ENCODE measurements at regions not wholly inside any gene's neighbourhood (a gene's known extent, or its start where the extent isn't known, plus 50 kb on each side); places are given as distances from the start of the nearest gene placed in this dataset.

DNA sequence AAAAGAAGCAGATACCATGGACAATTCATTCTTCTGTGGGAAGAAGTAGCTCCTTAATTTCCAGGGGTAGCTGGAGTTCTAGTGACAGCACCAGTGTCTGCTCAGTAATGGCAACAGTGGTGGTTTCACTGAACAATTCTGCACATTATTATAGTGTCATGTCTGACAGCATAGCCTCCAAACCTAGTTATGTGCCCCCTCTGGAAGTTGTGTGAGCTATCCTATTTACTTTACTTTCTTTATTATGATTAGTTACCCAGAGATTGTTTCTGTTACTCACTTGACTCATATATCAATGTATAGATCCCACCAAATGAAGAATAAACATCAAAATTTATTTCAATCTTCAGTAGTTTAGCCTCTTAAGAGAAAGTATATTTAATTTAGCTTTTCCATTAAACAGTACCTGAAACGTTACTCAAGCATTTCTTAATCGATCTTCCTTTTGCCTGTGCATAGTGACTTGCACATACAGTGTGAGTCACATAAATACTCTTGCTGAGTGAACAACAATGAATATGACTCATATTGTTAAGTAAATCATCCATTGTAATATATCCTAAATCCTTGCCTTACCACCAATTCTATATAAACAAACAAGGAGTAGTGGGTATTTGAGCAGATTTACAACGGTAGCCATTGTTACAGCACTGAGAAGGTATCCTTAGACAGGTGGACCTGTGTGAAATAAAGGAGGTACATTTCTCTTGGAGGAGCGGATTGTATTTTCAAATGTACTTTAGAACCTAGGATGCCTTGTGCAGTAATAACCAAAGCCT is 534.7 kb downstream of the ANKRD50 start:
- DNase-seq (ENCODE audit: low read depth), result no peak

DNA sequence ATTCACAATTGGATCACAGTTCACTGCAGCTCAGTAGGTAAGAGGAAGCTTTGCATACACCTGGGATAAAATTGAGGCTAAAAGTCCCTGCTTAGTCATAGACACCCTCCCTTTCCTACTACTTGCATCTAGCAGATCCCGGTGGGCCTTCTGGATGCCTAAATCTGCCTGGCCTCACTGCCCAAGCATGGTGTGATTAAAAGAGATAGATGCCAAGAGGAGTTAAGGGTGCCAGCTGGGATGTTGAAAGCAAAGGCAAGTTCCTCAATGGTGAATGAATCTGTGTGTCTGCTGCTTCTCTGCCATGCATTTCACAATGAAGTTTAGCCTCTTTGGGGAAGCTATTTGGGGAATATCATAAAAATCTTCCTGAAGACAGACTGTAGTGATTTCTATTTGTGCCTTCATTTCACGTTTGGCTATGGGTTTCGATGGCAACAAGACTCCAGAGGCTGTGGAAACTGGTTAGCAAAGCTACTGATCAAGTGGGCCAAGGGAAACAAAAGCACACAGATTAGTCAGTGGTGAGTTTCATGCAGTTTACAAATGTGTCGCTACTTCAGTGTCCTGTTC is 534.0 kb downstream of the ANKRD50 start:
- DNase-seq (ENCODE audit: low read depth), result no peak

DNA sequence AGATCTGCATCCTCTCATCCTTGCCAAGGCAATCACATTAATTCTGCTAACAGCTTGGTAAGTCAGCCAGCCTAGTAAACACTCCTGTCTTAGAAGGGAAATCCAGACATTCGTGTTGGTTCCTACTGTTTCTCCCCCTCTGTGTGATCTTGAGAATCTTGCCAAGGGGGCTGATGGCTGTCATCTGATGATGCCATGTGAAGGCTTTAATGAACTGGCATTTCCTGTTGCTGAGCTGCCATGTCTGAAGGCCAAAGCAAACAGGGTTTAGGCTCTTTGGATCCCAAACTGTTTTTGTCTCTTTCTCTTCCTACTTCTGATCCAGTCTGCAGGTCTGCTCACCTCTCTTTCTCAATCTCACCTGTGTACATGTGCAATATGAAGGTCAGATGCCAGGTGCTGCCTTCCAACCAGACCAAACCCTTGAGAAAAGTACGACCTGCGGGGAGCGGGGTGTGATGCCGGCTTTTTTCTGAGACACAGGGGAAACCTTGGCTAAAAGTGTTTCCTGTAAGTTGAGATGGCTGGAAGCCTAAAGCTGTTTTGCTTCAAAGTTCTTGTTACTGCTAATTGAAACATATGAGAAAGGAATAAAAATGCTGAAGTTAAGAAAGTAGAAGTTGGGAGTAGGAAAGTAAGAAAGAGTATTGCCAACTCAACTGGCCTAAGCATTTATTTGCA is 532.9 kb downstream of the ANKRD50 start:
- DNase-seq (ENCODE audit: low read depth), result no peak

DNA sequence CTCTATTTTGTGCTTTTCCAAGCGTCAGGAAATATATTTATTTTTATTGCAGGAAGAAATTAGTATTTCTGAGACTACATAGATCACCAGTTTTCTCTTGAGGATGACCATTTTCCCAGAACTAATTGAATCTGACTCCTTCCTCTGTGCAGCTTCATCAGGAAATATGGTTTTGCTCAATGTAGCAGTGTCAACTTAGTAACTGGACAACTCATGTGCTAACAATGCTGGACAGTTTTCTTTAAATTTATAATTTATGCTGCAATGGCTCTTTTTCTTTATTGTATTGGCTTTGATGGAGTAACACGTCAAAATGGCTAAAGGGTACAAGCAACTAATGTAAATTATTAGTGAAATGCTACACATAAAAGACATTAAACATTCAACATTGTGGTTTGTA is 531.5 kb downstream of the ANKRD50 start:
- no peak for DNase-seq (ENCODE audit: low read depth)

DNA sequence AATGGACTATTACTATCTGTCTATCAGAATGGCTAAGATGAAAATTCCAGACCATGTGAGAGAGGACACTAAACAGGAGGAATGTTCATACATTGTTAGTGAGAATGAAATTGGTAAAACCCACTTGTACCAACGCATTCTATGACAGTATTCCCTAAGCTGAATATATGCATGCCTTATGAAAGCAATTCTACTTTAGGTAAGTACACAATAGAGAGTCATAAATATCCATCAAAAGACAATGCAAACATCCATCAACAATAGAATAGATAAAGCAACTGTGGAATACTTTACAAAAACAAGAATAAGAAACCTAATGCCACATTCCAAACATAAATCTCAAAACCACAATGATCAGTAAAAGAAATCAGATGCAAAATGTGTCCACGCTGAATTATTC is 529.3 kb downstream of the ANKRD50 start:
- no peak for DNase-seq (ENCODE audit: low read depth)

DNA sequence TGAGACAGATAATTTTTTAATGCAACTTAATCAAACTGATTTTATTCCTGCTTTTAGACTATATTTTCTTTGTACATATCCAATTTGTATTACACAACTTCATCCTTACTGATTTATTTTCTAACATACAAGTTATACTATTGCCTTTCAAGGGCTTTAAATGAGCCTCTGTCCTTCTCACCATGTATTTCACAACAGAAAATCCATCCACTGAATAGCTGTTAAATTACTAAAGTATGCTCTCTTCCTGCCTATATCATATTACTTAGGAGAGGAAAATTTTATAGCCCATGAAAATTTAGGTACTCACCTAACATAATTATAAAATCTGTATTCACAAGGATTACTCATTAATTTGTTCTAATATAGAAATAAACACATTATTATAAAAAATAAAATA is 528.6 kb downstream of the ANKRD50 start:
- no peak for DNase-seq (ENCODE audit: low read depth)

DNA sequence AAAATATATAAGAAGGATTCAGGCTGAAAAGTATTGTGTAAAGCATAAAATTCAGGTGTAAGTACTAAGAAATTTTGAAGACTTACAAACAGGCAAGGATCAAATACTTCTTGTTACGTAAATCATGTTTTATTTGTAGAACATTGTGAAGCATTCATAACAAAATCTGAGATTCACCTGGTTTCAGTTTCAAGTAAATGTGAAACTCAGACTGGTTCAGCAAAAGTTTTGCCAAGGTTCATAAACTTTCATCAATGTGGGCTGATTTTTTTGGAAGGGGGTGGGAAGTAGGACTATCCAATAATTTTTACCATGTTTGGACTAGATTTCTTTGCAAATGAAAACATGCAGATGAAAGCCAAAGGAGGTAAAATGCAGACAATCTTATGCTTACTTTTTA is 527.7 kb downstream of the ANKRD50 start:
- DNase-seq (ENCODE audit: low read depth), result no peak

DNA sequence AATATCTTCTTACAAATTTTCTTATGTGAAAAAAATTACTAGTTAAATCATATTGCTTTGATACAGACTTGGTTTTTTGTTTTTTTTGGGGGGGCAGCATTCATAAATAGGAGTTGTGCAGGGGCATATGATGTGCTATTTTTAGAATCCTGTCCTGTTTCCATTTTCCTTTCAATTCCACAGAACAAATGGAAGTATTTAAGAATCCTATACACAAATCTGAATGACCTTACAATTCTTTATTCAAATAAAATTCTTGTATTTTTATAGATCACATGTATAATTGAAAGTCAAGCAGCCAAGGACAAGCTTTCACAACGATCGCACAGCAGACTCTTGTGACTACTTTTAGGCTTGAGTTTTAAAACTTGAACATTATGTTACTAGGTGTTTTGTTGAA is 523.9 kb downstream of the ANKRD50 start:
- DNase-seq (ENCODE audit: low read depth), result no peak

DNA sequence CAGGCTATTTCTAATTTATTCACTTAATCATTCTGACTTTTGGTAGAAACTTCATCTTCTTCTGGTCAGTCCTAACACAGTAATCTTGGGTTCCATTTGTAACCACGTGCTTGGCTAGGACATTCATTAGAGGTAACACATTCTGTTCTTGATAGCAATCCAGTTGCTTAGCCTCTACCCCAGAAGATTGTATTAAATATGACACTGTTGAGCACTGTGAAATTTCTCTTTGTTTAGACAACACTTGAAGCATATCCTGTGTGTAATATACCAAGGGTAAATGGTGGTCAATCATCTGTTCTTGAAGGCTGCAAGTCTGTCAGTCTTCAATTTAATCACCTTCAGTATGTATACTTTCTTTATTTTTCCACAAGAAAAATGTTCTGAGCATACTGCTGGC is 523.0 kb downstream of the ANKRD50 start:
- DNase-seq (ENCODE audit: low read depth), result no peak

DNA sequence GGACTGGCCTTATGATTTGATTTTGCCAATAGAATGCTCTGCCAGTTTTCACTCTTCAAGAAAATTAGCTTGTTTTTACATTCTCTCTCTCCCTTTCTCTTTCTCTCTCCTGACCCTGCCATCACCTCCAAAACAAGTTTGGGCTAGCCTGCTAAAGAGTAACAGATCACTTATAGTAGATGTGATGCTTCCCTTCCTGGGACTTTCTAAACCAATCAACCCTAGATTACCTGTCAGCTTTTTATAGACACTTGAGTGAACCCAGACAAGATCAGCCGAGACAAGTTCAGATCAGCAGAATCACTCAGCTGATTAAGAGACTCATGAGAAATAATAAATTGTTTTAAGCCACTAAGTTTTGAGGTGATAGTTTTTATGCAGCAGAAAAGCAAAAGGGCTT is 521.2 kb downstream of the ANKRD50 start:
- no peak for DNase-seq (ENCODE audit: low read depth)

DNA sequence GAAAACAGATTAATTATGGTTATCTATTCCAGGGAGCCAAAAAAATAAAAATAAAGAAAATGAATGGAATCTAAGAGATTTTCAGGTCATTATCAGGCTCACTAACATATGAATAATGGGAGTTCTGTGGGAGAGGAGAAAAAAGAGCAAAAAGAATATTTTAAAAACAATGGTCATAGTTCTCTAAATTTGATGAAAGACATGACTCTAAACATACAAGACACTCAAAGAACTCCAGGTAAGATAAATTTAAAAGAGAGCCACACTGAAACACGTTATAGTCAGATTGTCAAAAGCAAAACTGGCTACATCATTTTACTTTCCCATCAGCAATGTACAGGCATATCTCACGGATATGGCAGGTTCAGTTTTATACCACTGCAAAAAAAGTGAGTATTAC is 520.0 kb downstream of the ANKRD50 start:
- no peak for DNase-seq (ENCODE audit: low read depth)

DNA sequence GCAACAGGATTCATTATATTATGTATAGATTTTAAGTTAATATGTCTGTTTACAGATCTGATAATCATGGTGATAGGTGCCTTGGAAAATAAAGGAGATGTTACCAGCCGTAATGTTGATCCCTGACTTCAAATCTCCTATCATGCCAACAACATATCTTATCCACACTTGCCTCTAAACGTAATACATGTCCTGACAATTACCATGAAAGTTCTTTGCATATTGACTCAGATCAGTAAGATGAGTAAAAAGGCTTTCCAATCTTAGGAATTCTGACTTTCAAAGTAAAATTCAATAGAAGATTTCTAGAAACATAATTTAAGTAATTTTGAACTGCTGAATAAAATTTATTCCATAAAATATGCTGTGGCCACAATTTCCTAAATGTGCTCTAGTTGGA is 513.3 kb downstream of the ANKRD50 start:
- no peak for DNase-seq (ENCODE audit: low read depth)

DNA sequence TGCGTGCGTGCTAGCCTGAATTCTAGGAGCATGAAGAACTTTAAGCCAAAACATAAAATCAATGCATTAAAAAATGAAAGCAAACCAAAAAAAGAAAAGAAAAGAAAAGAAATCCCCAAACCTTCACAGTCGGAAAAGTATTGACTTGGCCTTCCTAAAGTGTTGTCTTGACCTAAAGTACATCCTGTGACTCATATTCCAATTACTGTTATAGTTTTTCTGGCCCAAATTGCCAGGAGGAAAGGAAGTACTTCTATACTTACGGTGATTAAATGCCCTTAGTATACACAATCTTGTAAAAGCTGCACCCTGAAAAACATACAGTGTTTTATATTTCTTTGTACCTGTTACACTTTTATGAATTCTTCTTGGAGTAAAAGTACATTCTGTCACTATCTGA is 512.8 kb downstream of the ANKRD50 start:
- no peak for DNase-seq (ENCODE audit: low read depth)

DNA sequence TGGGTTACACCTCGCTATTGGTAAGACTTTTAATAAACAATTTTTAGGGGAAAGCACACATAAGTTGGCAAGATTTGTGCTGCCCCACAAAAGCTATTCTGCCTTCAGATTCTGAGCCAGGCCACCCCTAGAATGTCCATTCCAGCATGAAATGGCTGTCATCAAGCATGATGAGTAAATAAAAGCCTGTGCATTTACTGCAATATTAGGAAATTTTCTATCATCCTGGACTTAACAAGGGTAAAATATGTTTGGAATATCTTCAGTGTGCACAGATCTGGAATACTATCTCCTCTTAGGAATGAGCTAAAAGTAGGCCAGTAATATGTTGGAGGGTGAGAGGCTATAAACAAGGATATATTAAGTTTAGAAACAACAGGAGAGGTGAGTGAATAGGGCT is 510.9 kb downstream of the ANKRD50 start:
- no peak for DNase-seq (ENCODE audit: low read depth)

DNA sequence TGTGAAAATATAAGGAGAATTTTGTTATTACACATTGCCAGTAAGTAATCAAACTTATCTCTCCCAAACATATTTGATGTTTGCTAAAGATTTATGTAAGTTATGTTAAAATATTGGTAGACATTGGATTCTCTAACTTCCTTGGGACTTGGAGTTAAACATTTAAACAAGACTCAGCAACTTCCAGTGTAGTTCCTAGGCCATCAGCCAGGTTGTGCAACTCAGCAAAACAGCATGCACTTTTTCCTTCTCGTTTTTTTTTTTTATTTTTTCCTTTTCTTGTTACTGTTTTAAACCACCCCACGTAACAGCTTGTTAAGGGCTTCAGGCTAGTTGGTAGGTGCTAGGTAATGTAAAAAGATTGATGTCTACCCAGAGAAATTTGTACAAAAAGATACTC is 510.4 kb downstream of the ANKRD50 start:
- DNase-seq (ENCODE audit: low read depth), result no peak

DNA sequence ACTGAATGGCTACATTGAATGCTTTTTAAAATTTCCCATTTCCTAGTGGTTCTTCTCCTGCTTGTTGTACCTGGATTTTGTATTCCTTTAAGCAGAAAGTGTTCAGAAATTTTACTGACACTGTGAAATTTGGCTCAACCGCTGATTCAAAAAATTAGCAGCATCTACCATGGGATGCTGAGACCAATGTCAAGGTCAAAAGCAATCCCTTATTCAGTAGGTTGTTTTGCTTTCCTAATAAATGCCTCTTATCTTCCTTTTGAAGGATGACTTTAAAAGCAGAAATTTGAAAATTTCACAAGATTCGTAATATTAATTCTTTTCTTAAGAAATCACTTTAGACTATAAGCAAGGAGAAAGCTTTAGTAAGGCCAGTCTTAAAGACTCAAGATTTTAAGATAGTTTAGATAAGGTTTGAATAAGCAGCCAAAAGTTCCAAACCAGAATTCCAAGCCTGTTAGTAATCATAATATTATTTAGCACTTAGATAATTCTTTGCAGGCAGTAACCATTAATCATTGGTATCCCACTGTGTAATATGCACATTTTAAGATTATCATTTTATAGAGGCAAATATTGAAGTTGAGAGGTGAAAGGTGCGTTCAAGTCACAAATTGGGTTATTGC is 508.8 kb downstream of the ANKRD50 start:
- DNase-seq (ENCODE audit: low read depth), result no peak

DNA sequence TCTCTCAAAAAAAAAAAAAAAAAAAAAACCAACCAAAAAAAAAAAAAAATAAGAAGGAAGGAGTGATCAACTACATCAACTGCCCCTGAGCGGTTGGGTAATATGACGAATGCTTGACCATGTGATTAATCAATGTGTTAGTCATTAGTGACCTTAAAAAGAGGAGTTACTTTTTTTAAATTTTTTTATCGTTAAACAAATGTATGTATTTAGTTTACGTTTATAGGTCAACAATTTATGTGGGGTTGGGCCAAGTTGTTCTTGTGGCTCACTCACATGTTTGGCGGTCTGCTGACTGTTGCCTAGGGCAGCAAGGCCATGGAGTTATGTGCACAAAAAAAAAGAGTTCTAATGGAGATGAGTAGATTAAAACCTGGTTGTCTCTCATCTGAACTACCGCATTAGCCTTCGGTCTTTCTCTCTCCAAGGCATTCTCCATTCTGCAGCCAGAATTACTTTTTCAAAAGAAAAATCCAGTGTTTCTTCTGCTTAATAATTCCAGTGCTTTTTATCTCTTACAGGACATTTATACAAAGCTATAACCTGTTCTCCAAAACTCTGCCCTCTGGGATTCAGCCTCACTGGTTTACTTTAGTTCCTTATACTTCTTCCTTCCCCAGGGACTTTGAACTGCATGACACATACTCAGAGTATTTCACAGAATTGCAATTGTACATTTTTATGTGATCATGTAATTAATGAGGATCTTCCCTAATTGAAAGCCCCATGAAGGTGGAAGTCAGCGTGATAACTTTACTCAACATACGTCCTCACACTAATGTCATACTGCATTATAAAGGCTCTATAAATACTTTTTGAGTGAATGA is 505.5 kb downstream of the ANKRD50 start:
- no peak for DNase-seq (ENCODE audit: low read depth)

DNA sequence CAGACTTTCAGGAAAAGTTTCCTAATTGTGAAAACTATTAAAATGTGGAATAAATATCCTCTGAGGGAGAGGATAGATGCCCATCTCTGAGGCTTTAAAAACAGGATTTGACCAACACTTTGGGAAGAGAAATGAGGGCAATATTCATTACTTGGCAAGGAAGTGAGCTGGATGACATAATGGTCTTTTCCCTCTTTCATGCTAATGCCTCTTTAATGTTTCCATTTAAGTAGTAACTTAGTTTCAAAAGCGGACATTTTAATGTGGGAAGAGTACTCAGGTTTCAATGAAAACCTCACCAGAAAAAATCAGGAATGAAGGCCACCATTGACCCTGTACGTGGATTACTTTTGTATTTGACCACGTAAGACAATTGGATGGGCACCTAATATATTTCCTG is 503.3 kb downstream of the ANKRD50 start:
- no peak for DNase-seq (ENCODE audit: low read depth)

DNA sequence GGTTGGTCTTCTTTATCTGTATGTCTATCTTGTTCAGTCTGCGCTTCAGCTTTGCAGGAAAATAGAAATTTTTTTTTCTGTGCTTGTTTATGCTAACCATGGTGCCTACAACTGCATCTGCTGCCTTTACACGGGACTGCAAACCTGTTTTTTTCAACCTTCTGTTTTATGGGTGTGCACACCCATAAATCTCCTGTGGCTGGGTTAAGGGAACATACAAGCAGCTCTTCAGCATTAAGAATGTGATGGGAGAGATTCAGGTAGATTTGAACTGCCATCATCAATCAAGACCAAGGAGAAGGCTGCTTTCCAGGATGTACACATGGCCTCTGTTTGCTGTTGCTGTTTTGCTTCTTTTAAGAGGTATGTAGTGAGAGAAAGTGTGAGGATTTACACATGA is 502.9 kb downstream of the ANKRD50 start:
- DNase-seq (ENCODE audit: low read depth), result no peak

DNA sequence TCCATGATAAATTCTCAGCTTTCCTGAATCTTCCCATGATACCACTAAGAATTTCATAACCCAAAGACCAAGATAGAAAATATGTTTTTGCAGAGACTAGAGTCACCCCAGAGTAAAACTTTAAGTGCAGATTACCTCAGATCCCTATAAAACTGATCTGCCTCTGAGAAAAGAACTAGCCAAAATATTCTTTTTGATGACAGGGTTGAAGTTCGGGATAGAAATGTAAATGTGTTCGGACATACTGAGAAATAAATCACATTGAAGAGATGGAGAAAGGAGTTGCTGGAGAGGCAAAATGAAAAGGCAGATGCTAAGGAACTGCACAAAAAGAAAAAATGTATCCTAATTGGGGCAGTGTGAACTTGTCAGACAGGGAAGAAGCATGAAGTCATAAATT is 501.8 kb downstream of the ANKRD50 start:
- DNase-seq (ENCODE audit: low read depth), result no peak

DNA sequence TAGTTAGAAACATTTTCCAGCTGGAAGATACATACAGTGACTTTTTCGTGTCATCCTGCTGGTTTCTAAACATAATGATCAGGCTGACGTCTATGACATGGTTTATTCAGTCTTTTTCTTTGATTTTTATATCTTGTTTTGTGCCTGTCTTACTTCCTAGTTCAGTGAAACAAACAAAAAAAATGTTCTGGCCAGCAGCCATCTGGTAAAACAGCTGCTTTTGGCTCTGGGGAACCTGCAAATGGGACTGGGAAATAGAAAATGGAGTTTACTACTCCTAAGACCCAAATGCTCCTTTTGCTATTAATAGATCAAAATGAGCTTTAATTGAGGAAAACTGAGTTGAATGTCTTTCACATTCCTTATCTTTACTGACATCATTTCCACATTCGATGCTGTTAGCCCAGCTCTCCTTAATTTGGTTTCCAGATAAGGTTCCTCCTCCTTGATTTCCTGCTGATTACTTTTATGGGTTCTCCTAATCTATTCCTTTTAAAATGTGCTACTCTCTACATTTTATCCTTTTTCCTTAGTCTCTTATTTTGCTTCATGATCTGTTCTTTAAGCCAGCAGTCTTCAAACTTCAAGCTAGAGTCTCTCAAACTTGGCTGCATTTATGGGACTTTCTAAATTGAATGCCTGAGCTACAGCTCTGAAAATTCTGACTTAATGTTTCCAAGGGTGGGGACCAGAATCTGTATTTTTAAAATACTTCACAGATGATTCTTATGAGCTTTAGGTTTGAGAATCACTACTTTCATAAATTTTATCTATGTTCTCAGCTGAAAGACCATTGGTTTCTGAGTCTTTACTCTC is 499.5 kb downstream of the ANKRD50 start:
- no peak for DNase-seq (ENCODE audit: low read depth)

All from stimulated activated CD8-positive, alpha-beta memory T cell treated with anti-CD3 and anti-CD28 coated beads, Interleukin-15, amount 100 ng/mL, for 1 hour (primary cell).